Psoas muscle (tissue), 7 donors: ENCODE measurements at regions not wholly inside any gene's neighbourhood (a gene's known extent, or its start where the extent isn't known, plus 50 kb on each side); places are given as distances from the start of the nearest gene placed in this dataset.

ENCODE experiments used
- ATAC-seq, 4 donors: fragments of 200-7000 bp; cut with Tn5 transposase; one replicate each; pipeline ENCODE4 v1.9.1; 2020; ENCODE audit warnings: moderate library complexity in 3 of 4, mild to moderate bottlenecking in 2 of 4
- DNase-seq, 2 donors: peaks; one replicate each; pipeline ENCODE4 v3.0.0-alpha.2; 2020
- H3K27ac ChIP-seq: fragments of 200-600 bp; one replicate; pipeline ENCODE4 v1.8.0; 2022
- H3K27me3 ChIP-seq, 3 donors: fragments of 200-600 bp in 1 of 3; one replicate each; pipeline versions ENCODE4 v1.6.1 to v1.8.0; 2013 to 2022; ENCODE audit warnings: low read length in 2 of 3, mild to moderate bottlenecking in 2 of 3, moderate library complexity in 1 of 3; ENCODE audit not compliant: insufficient read depth in 3 of 3
- H3K36me3 ChIP-seq, 2 donors: fragments of 200-600 bp in 1 of 2; one replicate each; pipeline versions ENCODE4 v1.6.1 to v1.8.0; 2013 to 2022; ENCODE audit warnings: low read depth in 1 of 2, mild to moderate bottlenecking in 1 of 2, moderate library complexity in 1 of 2; ENCODE audit not compliant: insufficient read depth in 1 of 2
- H3K4me1 ChIP-seq: fragments of 200-600 bp; one replicate; pipeline ENCODE4 v1.8.0; 2022
- H3K4me3 ChIP-seq: fragments of 200-600 bp; one replicate; pipeline ENCODE4 v1.8.0; 2022; ENCODE audit warnings: mild to moderate bottlenecking
- H3K9me3 ChIP-seq: fragments of 200-600 bp; one replicate; pipeline ENCODE4 v1.8.0; 2022
- CTCF ChIP-seq: fragments of 200-600 bp; IDR thresholded peaks from one replicate; pipeline ENCODE4 v1.8.0; 2022; ENCODE audit warnings: antibody characterized with exemption
- WGBS, 3 donors: extraction: QIAGEN DNeasy Blood & Tissue Kit; methylation state at CpG; one replicate each; pipeline versions ENCODE4 v1.1.6 to v1.1.7; 2013; 5-methylcytosine and 5-hydroxymethylcytosine counted together
- intact Hi-C, 2 donors: fragments of 100-400 bp; cut with DNase I; formaldehyde crosslinking; loops; one replicate each; pipeline versions ENCODE4 v1.11.0 to v1.14.2; 2022
- donor health status: healthy with polysubstance abuse.
- donor health status: DM: no; HTN: no; CAD: no; lungs with moderate emphysema.
- donor health status: Bipolar disorder and iron deficiency.
- donor health status: healthy.
- donor health status: DM: yes; HTN: yes; CAD: no.
- donor health status: DM: no; HTN: no; CAD: no.
- donor health status: DM: yes; HTN: yes; CAD: no.

GRCh38 chr4:129747756-129748155 lies 651.8 kb downstream of the C4orf33 start:
- Histone ChIP-seq H3K4me1 (no peaks in the 10 kb centered on the region), H3K36me3 (no peaks in the 10 kb centered on the region), H3K27ac (no peak overlapping the region), H3K27me3 (no peaks in the 10 kb centered on the region), H3K9me3 (no peaks in the 10 kb centered on the region), H3K4me3 (no peak overlapping the region)
- intact Hi-C loops = no loop called here
- DNase-seq (no peak), ATAC-seq (no peak)
- TF ChIP-seq CTCF = no peak
- 24 to 36% (median 32%) methylated on average over 2 of the region's 2 CpGs for WGBS, 3 donors

- TF ChIP-seq CTCF = no peak
- no peaks in the 10 kb centered on the region for H3K9me3 ChIP-seq
- ATAC-seq = no peak
- no peaks in the 10 kb centered on the region for H3K36me3 ChIP-seq
- no peaks in the 10 kb centered on the region for H3K27me3 ChIP-seq
- DNase-seq = no peak
- no peaks in the 10 kb centered on the region for H3K4me1 ChIP-seq
- H3K27ac ChIP-seq = no peak overlapping the region
- intact Hi-C loops = no loop called here
- no peak overlapping the region for H3K4me3 ChIP-seq
- WGBS, 3 donors = 5 to 22% (median 13%) methylated on average over 1 of the region's 1 CpG
These were observed 653.0 kb downstream of the C4orf33 start for GRCh38 chr4:129748991-129749390.

GRCh38 chr4:129751646-129752045 lies 655.7 kb downstream of the C4orf33 start:
- Histone ChIP-seq H3K36me3 (no peaks in the 10 kb centered on the region), H3K27me3 (no peaks in the 10 kb centered on the region), H3K4me1 (no peaks in the 10 kb centered on the region), H3K9me3 (no peaks in the 10 kb centered on the region), H3K4me3 (no peak overlapping the region), H3K27ac (no peak overlapping the region)
- intact Hi-C loops = no loop called here
- TF ChIP-seq CTCF = no peak
- no peak for ATAC-seq
- no peak for DNase-seq
- 73 to 91% (median 80%) methylated on average over 2 of the region's 2 CpGs for WGBS, 3 donors

- no peak overlapping the region for H3K4me3 ChIP-seq
- no peaks in the 10 kb centered on the region for H3K27me3 ChIP-seq
- H3K36me3 ChIP-seq = no peaks in the 10 kb centered on the region
- H3K4me1 ChIP-seq = no peaks in the 10 kb centered on the region
- 72 to 84% (median 81%) methylated on average over 5 of the region's 5 CpGs for WGBS, 3 donors
- TF ChIP-seq CTCF = no peak
- intact Hi-C loops = no loop called here
- DNase-seq (no peak), ATAC-seq (no peak)
- H3K27ac ChIP-seq = no peak overlapping the region
- H3K9me3 ChIP-seq = no peaks in the 10 kb centered on the region
These were observed 687.6 kb downstream of the C4orf33 start for GRCh38 chr4:129783596-129783995.

- no peak overlapping the region for H3K27ac ChIP-seq
- no peaks in the 10 kb centered on the region for H3K27me3 ChIP-seq
- ATAC-seq (no peak), DNase-seq (no peak)
- no peaks in the 10 kb centered on the region for H3K9me3 ChIP-seq
- TF ChIP-seq CTCF = no peak
- H3K4me3 ChIP-seq = no peak overlapping the region
- no peaks in the 10 kb centered on the region for H3K36me3 ChIP-seq
- intact Hi-C loops = no loop called here
- H3K4me1 ChIP-seq = no peaks in the 10 kb centered on the region
- WGBS, 3 donors = 82 to 89% (median 87%) methylated on average over 3 of the region's 3 CpGs
These were observed 692.5 kb downstream of the C4orf33 start for GRCh38 chr4:129788486-129788885.
